GM23338 (cell line): ENCODE measurements at regions not wholly inside any gene's neighbourhood (a gene's known extent, or its start where the extent isn't known, plus 50 kb on each side); places are given as distances from the start of the nearest gene placed in this dataset.
"Not testable (repeated sequence)": the region's sequence is repeated elsewhere in the genome, so short reads cannot be mapped to it uniquely, and the experiment has no call there.

Source experiments
- ATAC-seq: fragments of 200-7000 bp; cut with Tn5 transposase; 3 replicates; pipeline ENCODE4 v1.9.1; 2020
- DNase-seq: peaks from one replicate; pipeline ENCODE4 v3.0.0-alpha.2; 2015; ENCODE audit warnings: low spot score
- H2AFZ ChIP-seq: fragments of 200-600 bp; sonication (generic); 2 replicates; pipeline ENCODE4 v1.8.0; 2016; ENCODE audit warnings: antibody characterized with exemption, mild to moderate bottlenecking, moderate library complexity
- H3F3A ChIP-seq: fragments of 200-600 bp; sonication (generic); replicated peaks from 2 replicates; pipeline ENCODE4 v1.8.0; 2017; ENCODE audit warnings: antibody characterized with exemption, mixed run types, low read depth
- H3K27ac ChIP-seq: fragments of 200-600 bp; sonication (generic); 2 replicates; pipeline ENCODE4 v1.6.1; 2016; ENCODE audit warnings: low read depth
- H3K27me3 ChIP-seq: fragments of 200-600 bp; sonication (generic); 2 replicates; pipeline ENCODE4 v1.8.0; 2016; ENCODE audit warnings: mild to moderate bottlenecking, mixed run types, moderate library complexity; ENCODE audit not compliant: insufficient read depth
- H3K36me3 ChIP-seq: fragments of 200-600 bp; sonication (generic); 2 replicates; pipeline ENCODE4 v1.8.0; 2016; ENCODE audit warnings: mild to moderate bottlenecking; ENCODE audit not compliant: insufficient read depth
- H3K4me1 ChIP-seq: fragments of 200-600 bp; sonication (generic); 2 replicates; pipeline ENCODE4 v1.8.0; 2016; ENCODE audit warnings: mild to moderate bottlenecking, moderate library complexity; ENCODE audit not compliant: insufficient read depth
- H3K4me2 ChIP-seq: fragments of 200-600 bp; sonication (generic); 2 replicates; pipeline ENCODE4 v1.7.1; 2017; ENCODE audit warnings: mixed run types
- H3K4me3 ChIP-seq: fragments of 200-600 bp; sonication (generic); 2 replicates; pipeline ENCODE4 v1.6.1; 2016; ENCODE audit warnings: mixed run types
- H3K79me2 ChIP-seq: fragments of 200-600 bp; sonication (generic); replicated peaks from 2 replicates; pipeline ENCODE4 v1.8.0; 2017; ENCODE audit warnings: mild to moderate bottlenecking; ENCODE audit not compliant: insufficient read depth
- H3K9me2 ChIP-seq: fragments of 200-600 bp; sonication (generic); 2 replicates; pipeline ENCODE4 v1.8.0; 2017; ENCODE audit not compliant: insufficient read depth
- H4K20me1 ChIP-seq: fragments of 200-600 bp; sonication (generic); replicated peaks from 2 replicates; pipeline ENCODE4 v1.8.0; 2017; ENCODE audit warnings: mild to moderate bottlenecking; ENCODE audit not compliant: insufficient read depth
- H3K27ac Mint-ChIP-seq: 2 replicates; pipeline ENCODE4 v1.8.0; 2020; ENCODE audit warnings: inconsistent platforms, mild to moderate bottlenecking, moderate library complexity, mixed read lengths
- H3K27me3 Mint-ChIP-seq: 3 replicates; pipeline ENCODE4 v1.8.0; 2022; ENCODE audit warnings: low read depth, mild to moderate bottlenecking, moderate library complexity, mixed read lengths, inconsistent platforms; ENCODE audit not compliant: insufficient read depth, poor library complexity
- H3K36me3 Mint-ChIP-seq: 3 replicates; pipeline ENCODE4 v1.8.0; 2021; ENCODE audit warnings: low read depth, mild to moderate bottlenecking, inconsistent platforms, moderate library complexity, mixed read lengths
- H3K4me1 Mint-ChIP-seq: 3 replicates; pipeline ENCODE4 v1.8.0; 2020; ENCODE audit warnings: mild to moderate bottlenecking, inconsistent platforms, mixed read lengths
- H3K4me3 Mint-ChIP-seq: 3 replicates; pipeline ENCODE4 v1.8.0; 2021; ENCODE audit warnings: moderate library complexity, mild to moderate bottlenecking, inconsistent platforms, mixed read lengths
- H3K9me3 Mint-ChIP-seq: 3 replicates; pipeline ENCODE4 v1.8.0; 2020; ENCODE audit warnings: moderate library complexity, mild to moderate bottlenecking, inconsistent platforms, mixed read lengths
- CREB1 ChIP-seq: fragments of 250-450 bp; sonication (Bioruptor Pico); IDR thresholded peaks from 2 replicates; pipeline ENCODE4 v1.5.0; 2020; ENCODE audit warnings: low read depth, mild to moderate bottlenecking, moderate library complexity
- ETS1 ChIP-seq: IDR thresholded peaks from 2 replicates; pipeline ENCODE4 v1.6.1; 2016; ENCODE audit warnings: antibody characterized with exemption
- EZH2 ChIP-seq: fragments of 200-600 bp; sonication (generic); IDR thresholded peaks from one replicate; pipeline ENCODE4 v1.8.0; 2017; ENCODE audit warnings: antibody characterized with exemption, mild to moderate bottlenecking, low read depth; ENCODE audit not compliant: unreplicated experiment
- JUNB ChIP-seq: IDR thresholded peaks from one replicate; pipeline ENCODE4 v1.6.1; 2016; ENCODE audit warnings: antibody characterized with exemption; ENCODE audit not compliant: unreplicated experiment
- NANOG ChIP-seq: IDR thresholded peaks from 2 replicates; pipeline ENCODE4 v1.6.1; 2016; ENCODE audit warnings: antibody characterized with exemption, borderline replicate concordance
- POLR2AphosphoS5 ChIP-seq: IDR thresholded peaks from 2 replicates; pipeline ENCODE4 v1.6.1; 2016; ENCODE audit warnings: antibody characterized with exemption, low read depth
- ZNF114 ChIP-seq: fragments of 250-450 bp; sonication (Bioruptor Pico); IDR thresholded peaks from 2 replicates; pipeline ENCODE4 v1.5.0; 2020; ENCODE audit warnings: mild to moderate bottlenecking, moderate library complexity
- ZNF331 ChIP-seq: fragments of 250-450 bp; sonication (Bioruptor Pico); IDR thresholded peaks from 2 replicates; pipeline ENCODE4 v1.5.0; 2020; ENCODE audit warnings: low read depth, mild to moderate bottlenecking, moderate library complexity
- TF ChIP-seq, protein P1 (sequence below), 2 experiments: fragments of 200-600 bp in 1 of 2; sonication (generic) in 1 of 2; conservative IDR thresholded peaks; 2 replicates each; pipeline versions ENCODE4 v1.5.1 to v1.6.1; 2016 to 2017; ENCODE audit warnings: antibody characterized with exemption in 2 of 2, low read depth in 2 of 2, mild to moderate bottlenecking in 2 of 2, moderate library complexity in 1 of 2
- TF ChIP-seq, protein P2 (sequence below): fragments of 250-450 bp; sonication (Bioruptor Pico); IDR thresholded peaks from 2 replicates; pipeline ENCODE4 v1.5.0; 2020; ENCODE audit warnings: mild to moderate bottlenecking, moderate library complexity

DNA sequence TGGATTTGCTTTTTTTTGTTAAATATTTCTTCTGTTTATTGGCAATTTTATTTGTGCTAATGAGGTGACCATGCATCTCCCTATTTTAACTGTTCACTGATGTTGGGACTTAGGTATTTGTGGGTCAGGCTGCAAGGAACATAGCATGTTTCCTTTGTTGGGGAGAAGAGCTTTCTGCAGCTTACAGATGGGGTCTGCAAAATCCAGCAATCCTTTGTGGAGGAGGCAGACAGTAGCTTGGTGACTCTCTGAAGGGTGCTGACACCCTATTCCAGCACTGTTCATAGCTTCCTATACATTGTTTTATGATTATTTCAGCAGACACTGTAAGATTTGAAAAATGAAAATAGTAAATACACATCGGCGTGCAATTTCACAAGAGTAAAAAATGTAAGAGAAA is 491.7 kb downstream of the RAPGEF2 start:
- Mint-ChIP-seq H3K4me1 (peaks cover 52% of the 10 kb centered on the region), H3K27ac (peak overlapping the region; percentile 92), H3K9me3 (no peaks in the 10 kb centered on the region), H3K36me3 (no peaks in the 10 kb centered on the region), H3K27me3 (no peaks in the 10 kb centered on the region), H3K4me3 (no peak overlapping the region)
- H3K4me3 ChIP-seq, result no peak overlapping the region
- no peaks in the 10 kb centered on the region for H3K9me2 ChIP-seq
- H4K20me1 ChIP-seq, result no peaks in the 10 kb centered on the region
- no peaks in the 10 kb centered on the region for H3K27me3 ChIP-seq
- peak overlapping the region; percentile 35; the same call in 1 of the 2 replicates for H3K4me2 ChIP-seq
- no peak for TF ChIP-seq EZH2
- no peak for TF ChIP-seq POLR2AphosphoS5
- no peak for TF ChIP-seq ZNF114
- TF ChIP-seq, protein P1, sequence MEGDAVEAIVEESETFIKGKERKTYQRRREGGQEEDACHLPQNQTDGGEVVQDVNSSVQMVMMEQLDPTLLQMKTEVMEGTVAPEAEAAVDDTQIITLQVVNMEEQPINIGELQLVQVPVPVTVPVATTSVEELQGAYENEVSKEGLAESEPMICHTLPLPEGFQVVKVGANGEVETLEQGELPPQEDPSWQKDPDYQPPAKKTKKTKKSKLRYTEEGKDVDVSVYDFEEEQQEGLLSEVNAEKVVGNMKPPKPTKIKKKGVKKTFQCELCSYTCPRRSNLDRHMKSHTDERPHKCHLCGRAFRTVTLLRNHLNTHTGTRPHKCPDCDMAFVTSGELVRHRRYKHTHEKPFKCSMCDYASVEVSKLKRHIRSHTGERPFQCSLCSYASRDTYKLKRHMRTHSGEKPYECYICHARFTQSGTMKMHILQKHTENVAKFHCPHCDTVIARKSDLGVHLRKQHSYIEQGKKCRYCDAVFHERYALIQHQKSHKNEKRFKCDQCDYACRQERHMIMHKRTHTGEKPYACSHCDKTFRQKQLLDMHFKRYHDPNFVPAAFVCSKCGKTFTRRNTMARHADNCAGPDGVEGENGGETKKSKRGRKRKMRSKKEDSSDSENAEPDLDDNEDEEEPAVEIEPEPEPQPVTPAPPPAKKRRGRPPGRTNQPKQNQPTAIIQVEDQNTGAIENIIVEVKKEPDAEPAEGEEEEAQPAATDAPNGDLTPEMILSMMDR (conservative IDR thresholded peaks at IDR 0.05; ENCODE audit: low read depth in 2 of 2), result no peak
- no peak for TF ChIP-seq JUNB
- no peak for TF ChIP-seq ETS1
- no peak for TF ChIP-seq NANOG
- H3K4me1 ChIP-seq, result peaks cover 48% of the 10 kb centered on the region
- H3K36me3 ChIP-seq, result no peaks in the 10 kb centered on the region
- ATAC-seq (peak; percentile 59), DNase-seq (peak; percentile 6)
- no peaks in the 10 kb centered on the region for H3F3A ChIP-seq
- no peak overlapping the region for H2AFZ ChIP-seq
- no peaks in the 10 kb centered on the region for H3K79me2 ChIP-seq
- H3K27ac ChIP-seq, result peak overlapping the region; percentile 88

- not testable (repeated sequence) for H3K27me3 ChIP-seq, H3K36me3 ChIP-seq, H3K4me3 Mint-ChIP-seq, H3K27me3 Mint-ChIP-seq, ATAC-seq, H3K9me3 Mint-ChIP-seq, H3K9me2 ChIP-seq, H3K79me2 ChIP-seq, H3K4me2 ChIP-seq, H3K36me3 Mint-ChIP-seq, H3F3A ChIP-seq, H3K4me3 ChIP-seq, H4K20me1 ChIP-seq, H2AFZ ChIP-seq
- Histone ChIP-seq H3K4me1 (peaks cover 48% of the 10 kb centered on the region), H3K27ac (peak overlapping the region; percentile 88)
- Mint-ChIP-seq H3K27ac (peak overlapping the region; percentile 92), H3K4me1 (peaks cover 52% of the 10 kb centered on the region)
- DNase-seq, result peak; percentile 48
Observed at GRCh38 chr4:159595101-159595500, 492.2 kb downstream of the RAPGEF2 start.

DNA sequence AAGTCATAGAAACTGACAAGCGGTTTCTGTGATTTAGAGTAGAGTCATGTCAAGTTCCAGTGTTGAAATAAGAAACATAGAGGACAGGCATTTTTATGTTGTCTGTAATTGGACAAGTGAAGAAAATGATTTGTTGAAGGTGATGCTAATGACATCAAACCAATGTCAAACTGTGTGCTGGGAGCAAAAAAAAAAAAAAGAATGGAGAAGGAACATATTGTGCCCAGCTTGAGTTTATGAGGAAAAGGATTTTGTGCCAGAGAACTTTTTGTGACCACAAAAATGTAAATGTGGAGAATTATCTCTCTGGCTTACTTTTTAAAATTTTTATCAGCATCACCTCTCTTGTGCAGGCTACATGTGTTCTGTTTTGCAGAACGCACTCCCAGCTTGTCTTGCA is 495.7 kb downstream of the RAPGEF2 start:
- Mint-ChIP-seq H3K9me3 (no peaks in the 10 kb centered on the region), H3K27me3 (no peaks in the 10 kb centered on the region), H3K4me3 (no peak overlapping the region), H3K4me1 (peaks cover 30% of the 10 kb centered on the region), H3K36me3 (no peaks in the 10 kb centered on the region), H3K27ac (no peak overlapping the region)
- no peaks in the 10 kb centered on the region for H4K20me1 ChIP-seq
- H3K27me3 ChIP-seq, result no peaks in the 10 kb centered on the region
- H3K79me2 ChIP-seq, result no peaks in the 10 kb centered on the region
- no peak overlapping the region for H3K4me3 ChIP-seq
- H3K4me2 ChIP-seq, result no peak overlapping the region
- no peak for ATAC-seq
- DNase-seq, result no peak
- H3K27ac ChIP-seq, result no peak overlapping the region
- H2AFZ ChIP-seq, result no peak overlapping the region
- no peaks in the 10 kb centered on the region for H3K9me2 ChIP-seq
- H3F3A ChIP-seq, result no peaks in the 10 kb centered on the region
- H3K36me3 ChIP-seq, result no peaks in the 10 kb centered on the region
- H3K4me1 ChIP-seq, result peaks cover 25% of the 10 kb centered on the region
- TF ChIP-seq ZNF331 (CRISPR knock-in tag) (no peak), CREB1 (CRISPR knock-in tag) (no peak), JUNB (no peak)
- TF ChIP-seq, protein P2, sequence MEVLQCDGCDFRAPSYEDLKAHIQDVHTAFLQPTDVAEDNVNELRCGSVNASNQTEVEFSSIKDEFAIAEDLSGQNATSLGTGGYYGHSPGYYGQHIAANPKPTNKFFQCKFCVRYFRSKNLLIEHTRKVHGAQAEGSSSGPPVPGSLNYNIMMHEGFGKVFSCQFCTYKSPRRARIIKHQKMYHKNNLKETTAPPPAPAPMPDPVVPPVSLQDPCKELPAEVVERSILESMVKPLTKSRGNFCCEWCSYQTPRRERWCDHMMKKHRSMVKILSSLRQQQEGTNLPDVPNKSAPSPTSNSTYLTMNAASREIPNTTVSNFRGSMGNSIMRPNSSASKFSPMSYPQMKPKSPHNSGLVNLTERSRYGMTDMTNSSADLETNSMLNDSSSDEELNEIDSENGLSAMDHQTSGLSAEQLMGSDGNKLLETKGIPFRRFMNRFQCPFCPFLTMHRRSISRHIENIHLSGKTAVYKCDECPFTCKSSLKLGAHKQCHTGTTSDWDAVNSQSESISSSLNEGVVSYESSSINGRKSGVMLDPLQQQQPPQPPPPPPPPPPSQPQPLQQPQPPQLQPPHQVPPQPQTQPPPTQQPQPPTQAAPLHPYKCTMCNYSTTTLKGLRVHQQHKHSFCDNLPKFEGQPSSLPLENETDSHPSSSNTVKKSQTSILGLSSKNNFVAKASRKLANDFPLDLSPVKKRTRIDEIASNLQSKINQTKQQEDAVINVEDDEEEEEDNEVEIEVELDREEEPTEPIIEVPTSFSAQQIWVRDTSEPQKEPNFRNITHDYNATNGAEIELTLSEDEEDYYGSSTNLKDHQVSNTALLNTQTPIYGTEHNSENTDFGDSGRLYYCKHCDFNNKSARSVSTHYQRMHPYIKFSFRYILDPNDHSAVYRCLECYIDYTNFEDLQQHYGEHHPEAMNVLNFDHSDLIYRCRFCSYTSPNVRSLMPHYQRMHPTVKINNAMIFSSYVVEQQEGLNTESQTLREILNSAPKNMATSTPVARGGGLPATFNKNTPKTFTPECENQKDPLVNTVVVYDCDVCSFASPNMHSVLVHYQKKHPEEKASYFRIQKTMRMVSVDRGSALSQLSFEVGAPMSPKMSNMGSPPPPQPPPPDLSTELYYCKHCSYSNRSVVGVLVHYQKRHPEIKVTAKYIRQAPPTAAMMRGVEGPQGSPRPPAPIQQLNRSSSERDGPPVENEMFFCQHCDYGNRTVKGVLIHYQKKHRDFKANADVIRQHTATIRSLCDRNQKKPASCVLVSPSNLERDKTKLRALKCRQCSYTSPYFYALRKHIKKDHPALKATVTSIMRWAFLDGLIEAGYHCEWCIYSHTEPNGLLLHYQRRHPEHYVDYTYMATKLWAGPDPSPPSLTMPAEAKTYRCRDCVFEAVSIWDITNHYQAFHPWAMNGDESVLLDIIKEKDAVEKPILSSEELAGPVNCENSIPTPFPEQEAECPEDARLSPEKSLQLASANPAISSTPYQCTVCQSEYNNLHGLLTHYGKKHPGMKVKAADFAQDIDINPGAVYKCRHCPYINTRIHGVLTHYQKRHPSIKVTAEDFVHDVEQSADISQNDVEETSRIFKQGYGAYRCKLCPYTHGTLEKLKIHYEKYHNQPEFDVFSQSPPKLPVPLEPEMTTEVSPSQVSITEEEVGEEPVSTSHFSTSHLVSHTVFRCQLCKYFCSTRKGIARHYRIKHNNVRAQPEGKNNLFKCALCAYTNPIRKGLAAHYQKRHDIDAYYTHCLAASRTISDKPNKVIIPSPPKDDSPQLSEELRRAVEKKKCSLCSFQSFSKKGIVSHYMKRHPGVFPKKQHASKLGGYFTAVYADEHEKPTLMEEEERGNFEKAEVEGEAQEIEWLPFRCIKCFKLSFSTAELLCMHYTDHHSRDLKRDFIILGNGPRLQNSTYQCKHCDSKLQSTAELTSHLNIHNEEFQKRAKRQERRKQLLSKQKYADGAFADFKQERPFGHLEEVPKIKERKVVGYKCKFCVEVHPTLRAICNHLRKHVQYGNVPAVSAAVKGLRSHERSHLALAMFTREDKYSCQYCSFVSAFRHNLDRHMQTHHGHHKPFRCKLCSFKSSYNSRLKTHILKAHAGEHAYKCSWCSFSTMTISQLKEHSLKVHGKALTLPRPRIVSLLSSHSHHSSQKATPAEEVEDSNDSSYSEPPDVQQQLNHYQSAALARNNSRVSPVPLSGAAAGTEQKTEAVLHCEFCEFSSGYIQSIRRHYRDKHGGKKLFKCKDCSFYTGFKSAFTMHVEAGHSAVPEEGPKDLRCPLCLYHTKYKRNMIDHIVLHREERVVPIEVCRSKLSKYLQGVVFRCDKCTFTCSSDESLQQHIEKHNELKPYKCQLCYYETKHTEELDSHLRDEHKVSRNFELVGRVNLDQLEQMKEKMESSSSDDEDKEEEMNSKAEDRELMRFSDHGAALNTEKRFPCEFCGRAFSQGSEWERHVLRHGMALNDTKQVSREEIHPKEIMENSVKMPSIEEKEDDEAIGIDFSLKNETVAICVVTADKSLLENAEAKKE, result no peak
